Testis (tissue), 2 donors: ENCODE measurements at regions not wholly inside any gene's neighbourhood (a gene's known extent, or its start where the extent isn't known, plus 50 kb on each side); places are given as distances from the start of the nearest gene placed in this dataset.
A peak's percentile ranks its signal among the peaks of the same experiment; 100 is the strongest.

Experiments
- DNase-seq: peaks from one replicate; pipeline ENCODE4 v3.0.0-alpha.2; 2019
- H3K27ac ChIP-seq, 2 donors: fragments of 200-600 bp; sonication (generic); one replicate each; pipeline ENCODE4 v1.5.1; 2019
- H3K27me3 ChIP-seq: fragments of 200-600 bp; sonication (generic); one replicate; pipeline ENCODE4 v1.5.1; 2019
- H3K36me3 ChIP-seq: fragments of 200-600 bp; sonication (generic); one replicate; pipeline ENCODE4 v1.5.1; 2017; ENCODE audit warnings: low read depth; ENCODE audit errors: missing control alignments
- H3K4me1 ChIP-seq: fragments of 200-600 bp; sonication (generic); one replicate; pipeline ENCODE4 v1.5.1; 2019
- H3K4me3 ChIP-seq, 2 donors: fragments of 200-600 bp; sonication (generic); one replicate each; pipeline ENCODE4 v1.5.1; 2017 to 2019
- H3K9me3 ChIP-seq: fragments of 200-600 bp; sonication (generic); one replicate; pipeline ENCODE4 v1.5.1; 2017
- POLR2A ChIP-seq: fragments of 450-650 bp; IDR thresholded peaks from one replicate; pipeline ENCODE4 v1.6.1; 2017; ENCODE audit warnings: antibody characterized with exemption, mild to moderate bottlenecking, moderate library complexity
- WGBS, 2 donors: methylation state at CpG; one replicate each; pipeline ENCODE4 v1.1.5; 2018; 5-methylcytosine and 5-hydroxymethylcytosine counted together
- intact Hi-C: fragments of 100-400 bp; cut with DNase I; formaldehyde crosslinking; loops from one replicate; pipeline ENCODE4 v1.15.1; 2023; ENCODE audit warnings: low total_unique reads
- TF ChIP-seq, protein P1 (sequence below), 3 experiments: fragments of 450-650 bp in 2 of 3; fragments of 200-600 bp in 1 of 3; sonication (generic) in 1 of 3; IDR thresholded peaks; one replicate each; pipeline ENCODE4 v1.5.1; 2016 to 2019; ENCODE audit warnings: antibody characterized with exemption in 3 of 3, mild to moderate bottlenecking in 2 of 3, moderate library complexity in 1 of 3

- H3K9me3 ChIP-seq = no peaks in the 10 kb centered on the region
- H3K4me3 ChIP-seq = no peak overlapping the region
- peak; percentile 22 for DNase-seq
- WGBS, 2 donors = 59 to 67% methylated on average over 7 of the region's 7 CpGs
- no peaks in the 10 kb centered on the region for H3K4me1 ChIP-seq
- H3K27me3 ChIP-seq = no peaks in the 10 kb centered on the region
- intact Hi-C loops = no loop called here
- H3K27ac ChIP-seq = no peak overlapping the region
- no peak for TF ChIP-seq POLR2A
- TF ChIP-seq, protein P1, sequence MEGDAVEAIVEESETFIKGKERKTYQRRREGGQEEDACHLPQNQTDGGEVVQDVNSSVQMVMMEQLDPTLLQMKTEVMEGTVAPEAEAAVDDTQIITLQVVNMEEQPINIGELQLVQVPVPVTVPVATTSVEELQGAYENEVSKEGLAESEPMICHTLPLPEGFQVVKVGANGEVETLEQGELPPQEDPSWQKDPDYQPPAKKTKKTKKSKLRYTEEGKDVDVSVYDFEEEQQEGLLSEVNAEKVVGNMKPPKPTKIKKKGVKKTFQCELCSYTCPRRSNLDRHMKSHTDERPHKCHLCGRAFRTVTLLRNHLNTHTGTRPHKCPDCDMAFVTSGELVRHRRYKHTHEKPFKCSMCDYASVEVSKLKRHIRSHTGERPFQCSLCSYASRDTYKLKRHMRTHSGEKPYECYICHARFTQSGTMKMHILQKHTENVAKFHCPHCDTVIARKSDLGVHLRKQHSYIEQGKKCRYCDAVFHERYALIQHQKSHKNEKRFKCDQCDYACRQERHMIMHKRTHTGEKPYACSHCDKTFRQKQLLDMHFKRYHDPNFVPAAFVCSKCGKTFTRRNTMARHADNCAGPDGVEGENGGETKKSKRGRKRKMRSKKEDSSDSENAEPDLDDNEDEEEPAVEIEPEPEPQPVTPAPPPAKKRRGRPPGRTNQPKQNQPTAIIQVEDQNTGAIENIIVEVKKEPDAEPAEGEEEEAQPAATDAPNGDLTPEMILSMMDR (IDR thresholded peaks at IDR 0.05) = no peak
- no peaks in the 10 kb centered on the region for H3K36me3 ChIP-seq
These were observed 260.2 kb upstream of the TMEM72 start for GRCh38 chr10:44650691-44651661.

GRCh38 chr10:44651834-44652233 lies 259.3 kb upstream of the TMEM72 start:
- no peaks in the 10 kb centered on the region for H3K4me1 ChIP-seq
- no peak for DNase-seq
- TF ChIP-seq, protein P1 (IDR thresholded peaks at IDR 0.05) = no peak
- no peak for TF ChIP-seq POLR2A
- no peaks in the 10 kb centered on the region for H3K36me3 ChIP-seq
- intact Hi-C loops = no loop called here
- H3K27ac ChIP-seq = no peak overlapping the region
- no peak overlapping the region for H3K4me3 ChIP-seq
- no peaks in the 10 kb centered on the region for H3K27me3 ChIP-seq
- H3K9me3 ChIP-seq = no peaks in the 10 kb centered on the region
- WGBS, 2 donors = 68 to 74% methylated on average over 4 of the region's 4 CpGs

- Histone ChIP-seq H3K4me3 (no peak overlapping the region), H3K36me3 (no peaks in the 10 kb centered on the region), H3K27me3 (no peaks in the 10 kb centered on the region), H3K27ac (no peak overlapping the region), H3K9me3 (no peaks in the 10 kb centered on the region), H3K4me1 (no peaks in the 10 kb centered on the region)
- no peak for TF ChIP-seq POLR2A
- TF ChIP-seq, protein P1 (IDR thresholded peaks at IDR 0.05) = no peak
- intact Hi-C loops = no loop called here
- 91 to 95% methylated on average over 3 of the region's 3 CpGs for WGBS, 2 donors
- DNase-seq = no peak
These were observed 251.8 kb upstream of the TMEM72 start for GRCh38 chr10:44659320-44659719.

- H3K27ac ChIP-seq = no peak overlapping the region
- H3K36me3 ChIP-seq = no peaks in the 10 kb centered on the region
- no peaks in the 10 kb centered on the region for H3K27me3 ChIP-seq
- H3K4me1 ChIP-seq = no peaks in the 10 kb centered on the region
- no peak for TF ChIP-seq POLR2A
- TF ChIP-seq, protein P1 (IDR thresholded peaks at IDR 0.05) = no peak
- 73 to 76% methylated on average over 2 of the region's 2 CpGs for WGBS, 2 donors
- no peak overlapping the region for H3K4me3 ChIP-seq
- no peak for DNase-seq
- H3K9me3 ChIP-seq = no peaks in the 10 kb centered on the region
- intact Hi-C loops = no loop called here
These were observed 250.9 kb upstream of the TMEM72 start for GRCh38 chr10:44660271-44660670.
